Osteocyte (in vitro differentiated cells): ENCODE measurements at regions not wholly inside any gene's neighbourhood (a gene's known extent, or its start where the extent isn't known, plus 50 kb on each side); places are given as distances from the start of the nearest gene placed in this dataset.

Source experiments
- DNase-seq: peaks from one replicate; pipeline ENCODE4 v3.0.0; 2021; ENCODE audit warnings: mixed read lengths; ENCODE audit not compliant: unreplicated experiment; ENCODE audit errors: extremely low spot score
- H3K27ac Mint-ChIP-seq: one replicate; pipeline ENCODE4 v1.8.0; 2021; ENCODE audit warnings: mild to moderate bottlenecking, mixed read lengths; ENCODE audit not compliant: unreplicated experiment
- H3K27me3 Mint-ChIP-seq: one replicate; pipeline ENCODE4 v1.8.0; 2021; ENCODE audit warnings: mixed read lengths; ENCODE audit not compliant: unreplicated experiment
- H3K36me3 Mint-ChIP-seq: one replicate; pipeline ENCODE4 v1.8.0; 2021; ENCODE audit warnings: mixed read lengths; ENCODE audit not compliant: unreplicated experiment
- H3K4me1 Mint-ChIP-seq: one replicate; pipeline ENCODE4 v1.8.0; 2021; ENCODE audit warnings: mixed read lengths; ENCODE audit not compliant: unreplicated experiment
- H3K4me3 Mint-ChIP-seq: one replicate; pipeline ENCODE4 v1.8.0; 2021; ENCODE audit warnings: mild to moderate bottlenecking, moderate library complexity, mixed read lengths; ENCODE audit not compliant: unreplicated experiment
- H3K9me3 Mint-ChIP-seq: one replicate; pipeline ENCODE4 v1.8.0; 2021; ENCODE audit warnings: mixed read lengths; ENCODE audit not compliant: unreplicated experiment
- TF ChIP-seq, protein P1 (sequence below): fragments of 200-600 bp; sonication (generic); IDR thresholded peaks from 2 replicates; pipeline ENCODE4 v1.5.0; 2021; ENCODE audit warnings: antibody characterized with exemption, mild to moderate bottlenecking, moderate library complexity

DNA sequence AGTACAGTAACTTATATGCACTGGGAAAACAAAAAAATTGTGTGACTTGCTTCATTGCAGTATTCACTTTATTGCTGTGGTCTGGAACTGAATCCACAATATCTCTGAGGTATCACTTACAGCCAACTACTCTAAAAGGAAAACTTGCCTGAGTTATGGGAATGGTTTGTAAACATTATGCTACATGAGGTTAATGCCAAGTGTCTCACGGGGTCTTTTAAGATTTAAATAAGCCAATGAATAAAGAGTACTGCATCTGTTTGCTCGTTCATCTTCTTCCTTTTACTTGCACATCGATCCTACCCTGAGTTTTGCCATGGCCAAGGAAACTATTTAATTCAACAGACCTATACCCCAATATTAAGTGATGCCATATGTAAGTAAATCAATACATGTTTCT is 72.0 kb upstream of the API5 start:
- DNase-seq: no peak
- no peak overlapping the region for H3K4me3 Mint-ChIP-seq
- no peaks in the 10 kb centered on the region for H3K4me1 Mint-ChIP-seq
- H3K27me3 Mint-ChIP-seq: no peaks in the 10 kb centered on the region
- no peaks in the 10 kb centered on the region for H3K36me3 Mint-ChIP-seq
- peaks cover 16% of the 10 kb centered on the region for H3K9me3 Mint-ChIP-seq
- H3K27ac Mint-ChIP-seq: no peak overlapping the region
- TF ChIP-seq, protein P1, sequence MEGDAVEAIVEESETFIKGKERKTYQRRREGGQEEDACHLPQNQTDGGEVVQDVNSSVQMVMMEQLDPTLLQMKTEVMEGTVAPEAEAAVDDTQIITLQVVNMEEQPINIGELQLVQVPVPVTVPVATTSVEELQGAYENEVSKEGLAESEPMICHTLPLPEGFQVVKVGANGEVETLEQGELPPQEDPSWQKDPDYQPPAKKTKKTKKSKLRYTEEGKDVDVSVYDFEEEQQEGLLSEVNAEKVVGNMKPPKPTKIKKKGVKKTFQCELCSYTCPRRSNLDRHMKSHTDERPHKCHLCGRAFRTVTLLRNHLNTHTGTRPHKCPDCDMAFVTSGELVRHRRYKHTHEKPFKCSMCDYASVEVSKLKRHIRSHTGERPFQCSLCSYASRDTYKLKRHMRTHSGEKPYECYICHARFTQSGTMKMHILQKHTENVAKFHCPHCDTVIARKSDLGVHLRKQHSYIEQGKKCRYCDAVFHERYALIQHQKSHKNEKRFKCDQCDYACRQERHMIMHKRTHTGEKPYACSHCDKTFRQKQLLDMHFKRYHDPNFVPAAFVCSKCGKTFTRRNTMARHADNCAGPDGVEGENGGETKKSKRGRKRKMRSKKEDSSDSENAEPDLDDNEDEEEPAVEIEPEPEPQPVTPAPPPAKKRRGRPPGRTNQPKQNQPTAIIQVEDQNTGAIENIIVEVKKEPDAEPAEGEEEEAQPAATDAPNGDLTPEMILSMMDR: no peak

DNA sequence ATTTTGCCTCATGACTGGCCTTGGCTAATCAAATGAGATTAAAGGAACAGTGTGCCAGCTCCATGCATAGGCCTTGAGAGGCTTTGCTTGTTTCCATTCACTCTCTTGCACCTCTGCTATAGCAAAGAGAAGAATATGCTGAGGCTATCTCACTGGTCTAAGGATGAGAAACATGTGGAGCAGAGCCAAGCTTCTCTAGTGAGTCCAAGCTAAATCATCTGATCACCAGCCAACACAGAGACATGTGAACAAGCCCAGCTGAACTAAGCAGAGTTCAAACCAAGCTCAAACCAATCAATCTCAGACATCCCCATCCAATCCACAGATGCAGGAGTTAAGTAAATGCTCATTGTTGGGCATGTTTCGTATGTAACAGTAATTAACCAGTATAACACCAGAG is 69.4 kb upstream of the API5 start:
- Mint-ChIP-seq H3K4me1 (no peaks in the 10 kb centered on the region), H3K4me3 (no peak overlapping the region), H3K27me3 (no peaks in the 10 kb centered on the region), H3K36me3 (no peaks in the 10 kb centered on the region), H3K9me3 (peaks cover 11% of the 10 kb centered on the region), H3K27ac (no peak overlapping the region)
- TF ChIP-seq, protein P1: no peak
- DNase-seq: no peak

DNA sequence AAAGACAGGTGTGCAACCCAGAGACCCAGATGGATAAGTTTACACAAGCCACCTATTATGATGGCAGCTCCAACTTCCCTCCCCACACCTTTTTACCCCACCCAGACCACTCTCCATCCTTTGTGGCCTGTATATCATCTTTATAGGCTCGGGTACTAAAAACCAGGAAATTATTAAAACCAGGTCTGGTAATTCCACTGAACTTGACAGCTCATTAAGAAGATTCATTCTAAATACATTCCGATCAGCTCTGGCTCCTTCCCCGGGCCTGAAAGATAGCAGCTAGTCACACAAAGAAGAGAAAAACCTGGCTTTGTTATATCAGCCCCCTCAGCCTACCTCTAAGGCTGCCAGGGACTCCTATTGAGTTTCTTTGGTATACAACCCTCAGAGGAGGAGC is 67.9 kb upstream of the API5 start:
- Mint-ChIP-seq H3K27me3 (no peaks in the 10 kb centered on the region), H3K4me1 (no peaks in the 10 kb centered on the region), H3K9me3 (peaks cover 6% of the 10 kb centered on the region), H3K4me3 (no peak overlapping the region), H3K36me3 (no peaks in the 10 kb centered on the region), H3K27ac (no peak overlapping the region)
- DNase-seq: no peak
- TF ChIP-seq, protein P1: no peak

DNA sequence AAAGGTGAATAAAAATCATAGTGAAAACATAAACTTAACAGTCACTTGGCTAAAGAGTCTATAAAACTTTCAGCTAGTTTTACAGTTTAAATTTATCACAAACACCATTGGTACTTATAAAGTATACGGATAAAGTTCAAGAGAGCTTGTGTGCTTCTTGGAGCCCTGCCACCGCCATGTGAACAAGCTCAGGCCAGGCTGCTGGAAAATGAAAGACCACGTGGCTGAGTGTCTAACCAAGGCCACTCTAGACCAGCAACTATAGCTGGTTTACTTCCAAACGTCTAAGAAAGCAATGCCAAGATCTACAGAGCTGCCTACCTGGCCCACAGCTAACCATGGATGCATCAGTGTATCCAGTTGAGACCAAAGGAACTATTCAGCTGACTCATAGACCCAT is 66.3 kb upstream of the API5 start:
- Mint-ChIP-seq H3K4me1 (no peaks in the 10 kb centered on the region), H3K4me3 (no peak overlapping the region), H3K27ac (no peak overlapping the region), H3K27me3 (no peaks in the 10 kb centered on the region), H3K9me3 (peaks cover 6% of the 10 kb centered on the region), H3K36me3 (no peaks in the 10 kb centered on the region)
- TF ChIP-seq, protein P1: no peak
- DNase-seq: no peak

DNA sequence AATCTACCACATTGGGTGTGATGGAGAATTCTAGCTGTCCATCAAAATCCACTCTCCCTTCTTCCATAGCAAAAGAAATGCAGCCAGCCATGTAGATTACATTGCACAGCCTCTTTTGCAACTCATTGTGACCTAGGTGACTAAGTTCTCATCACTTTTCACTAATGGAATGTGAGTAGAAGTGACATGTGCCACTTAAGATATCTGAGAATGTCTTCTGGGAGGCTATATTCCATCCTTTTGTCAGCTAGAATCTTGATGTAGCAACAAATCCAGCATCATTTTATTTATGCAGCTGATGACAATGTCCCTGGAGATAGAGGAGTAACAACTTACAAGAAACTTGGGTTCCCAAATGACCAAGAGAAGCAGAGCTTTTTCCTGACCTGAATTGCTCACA is 61.5 kb upstream of the API5 start:
- no peaks in the 10 kb centered on the region for H3K4me1 Mint-ChIP-seq
- H3K9me3 Mint-ChIP-seq: peaks cover 6% of the 10 kb centered on the region
- TF ChIP-seq, protein P1: no peak
- H3K27ac Mint-ChIP-seq: no peak overlapping the region
- no peak for DNase-seq
- H3K36me3 Mint-ChIP-seq: no peaks in the 10 kb centered on the region
- no peak overlapping the region for H3K4me3 Mint-ChIP-seq
- no peaks in the 10 kb centered on the region for H3K27me3 Mint-ChIP-seq
